Nephron (organoid): ENCODE measurements at regions not wholly inside any gene's neighbourhood (a gene's known extent, or its start where the extent isn't known, plus 50 kb on each side); places are given as distances from the start of the nearest gene placed in this dataset.
"Not testable (repeated sequence)": the region's sequence is repeated elsewhere in the genome, so short reads cannot be mapped to it uniquely, and the experiment has no call there.

ENCODE experiments used
- H3K27ac Mint-ChIP-seq, 3 experiments: 2 replicates each; pipeline ENCODE4 v1.8.0; 2020; ENCODE audit warnings: mixed read lengths in 3 of 3, mild to moderate bottlenecking in 2 of 3, moderate library complexity in 1 of 3
- H3K27me3 Mint-ChIP-seq: 2 replicates; pipeline ENCODE4 v1.8.0; 2021; ENCODE audit warnings: low read depth, mild to moderate bottlenecking, moderate library complexity, mixed read lengths
- H3K36me3 Mint-ChIP-seq: 2 replicates; pipeline ENCODE4 v1.8.0; 2020; ENCODE audit warnings: low read depth, mixed read lengths
- H3K4me1 Mint-ChIP-seq: 2 replicates; pipeline ENCODE4 v1.8.0; 2020; ENCODE audit warnings: mixed read lengths
- H3K4me3 Mint-ChIP-seq, 3 experiments: 2 replicates each; pipeline ENCODE4 v1.8.0; 2020; ENCODE audit warnings: mild to moderate bottlenecking in 3 of 3, mixed read lengths in 3 of 3, moderate library complexity in 2 of 3
- H3K9me3 Mint-ChIP-seq: 2 replicates; pipeline ENCODE4 v1.8.0; 2020; ENCODE audit warnings: mixed read lengths
- CTCF ChIP-seq, 3 experiments: fragments of 200-600 bp; sonication (generic); IDR thresholded peaks; one replicate each; pipeline ENCODE4 v1.5.0; 2021; ENCODE audit warnings: antibody characterized with exemption in 3 of 3; ENCODE audit not compliant: unreplicated experiment in 3 of 3

DNA sequence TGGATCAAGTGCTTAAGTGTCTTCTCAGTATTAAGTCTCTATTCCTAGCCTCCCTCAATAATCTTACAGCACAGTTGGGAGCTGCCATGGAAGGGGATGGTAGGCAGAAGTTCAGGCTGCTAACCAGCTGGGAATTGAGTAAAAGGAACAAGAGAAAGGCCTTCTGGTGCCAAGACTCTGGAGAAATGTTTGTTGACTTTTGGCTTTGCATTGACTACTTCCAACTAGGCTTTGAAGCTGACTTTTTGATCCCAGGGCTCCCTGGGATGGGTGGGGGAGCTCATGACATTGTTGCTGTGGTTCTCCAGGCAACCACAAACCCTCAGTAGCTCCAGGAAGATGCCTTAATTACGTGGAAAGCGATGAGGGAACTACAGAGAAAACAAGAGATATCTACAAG, 85.2 kb upstream of the HTR4 start:
- H3K9me3 Mint-ChIP-seq: peaks cover 4% of the 10 kb centered on the region
- no peak for TF ChIP-seq CTCF (IDR thresholded peaks at IDR 0.05; ENCODE audit: unreplicated experiment in 3 of 3)
- H3K27ac Mint-ChIP-seq: no peak overlapping the region
- peaks cover 25% of the 10 kb centered on the region for H3K27me3 Mint-ChIP-seq
- H3K4me3 Mint-ChIP-seq: no peak overlapping the region
- peaks cover 14% of the 10 kb centered on the region for H3K4me1 Mint-ChIP-seq
- H3K36me3 Mint-ChIP-seq: no peaks in the 10 kb centered on the region

DNA sequence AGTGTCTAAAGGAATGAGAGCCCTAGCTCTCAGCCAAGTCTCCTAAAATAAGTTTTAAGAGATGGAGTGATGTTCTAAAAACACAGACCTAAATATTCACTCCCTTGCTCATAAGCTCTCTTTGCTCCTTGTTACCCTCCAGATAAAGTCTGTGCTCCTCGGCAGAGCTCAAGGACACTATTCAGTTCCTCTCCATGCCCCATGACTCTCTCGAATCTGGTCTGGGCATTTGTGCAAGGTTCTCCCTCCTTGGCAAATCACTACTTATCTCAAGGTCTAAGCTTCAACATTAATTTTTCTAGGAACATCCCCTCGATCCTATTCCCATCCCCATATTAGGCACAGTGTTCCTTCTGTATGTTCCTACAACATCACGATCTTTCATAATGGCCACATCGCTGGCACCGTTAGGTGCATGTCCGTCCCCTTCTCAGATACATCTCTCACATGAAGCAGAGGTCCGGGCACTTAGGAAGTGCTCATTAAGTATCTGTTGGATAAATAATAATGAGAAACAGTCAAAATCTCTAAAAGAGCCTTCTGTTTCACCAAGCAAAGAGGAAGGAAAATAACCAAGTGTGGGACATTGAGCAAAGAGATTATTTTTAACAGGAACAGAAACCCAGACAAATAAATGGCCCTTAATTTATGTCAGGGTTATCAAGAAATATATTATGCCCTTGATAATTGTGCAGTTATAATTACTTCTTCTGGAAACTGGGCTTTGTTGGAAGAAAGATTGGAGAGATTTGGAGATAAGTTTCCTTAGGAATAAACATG, 85.9 kb upstream of the HTR4 start:
- H3K4me3 Mint-ChIP-seq: no peak overlapping the region
- H3K27ac Mint-ChIP-seq: no peak overlapping the region
- H3K27me3 Mint-ChIP-seq: peaks cover 25% of the 10 kb centered on the region
- no peak for TF ChIP-seq CTCF (IDR thresholded peaks at IDR 0.05; ENCODE audit: unreplicated experiment in 3 of 3)
- H3K9me3 Mint-ChIP-seq: peaks cover 4% of the 10 kb centered on the region
- peaks cover 14% of the 10 kb centered on the region for H3K4me1 Mint-ChIP-seq
- no peaks in the 10 kb centered on the region for H3K36me3 Mint-ChIP-seq

- H3K27ac Mint-ChIP-seq: peak overlapping the region in 1 of 3 experiments; percentile 26
- peaks cover 25% of the 10 kb centered on the region for H3K27me3 Mint-ChIP-seq
- peak; percentile 62 to 81 (median 66) for TF ChIP-seq CTCF (IDR thresholded peaks at IDR 0.05; ENCODE audit: unreplicated experiment in 3 of 3)
- H3K9me3 Mint-ChIP-seq: peaks cover 4% of the 10 kb centered on the region
- peaks cover 14% of the 10 kb centered on the region for H3K4me1 Mint-ChIP-seq
- no peaks in the 10 kb centered on the region for H3K36me3 Mint-ChIP-seq
- H3K4me3 Mint-ChIP-seq: no peak overlapping the region
Measured at GRCh38 chr5:148740966-148741742, 85.3 kb upstream of the ADRB2 start.

DNA sequence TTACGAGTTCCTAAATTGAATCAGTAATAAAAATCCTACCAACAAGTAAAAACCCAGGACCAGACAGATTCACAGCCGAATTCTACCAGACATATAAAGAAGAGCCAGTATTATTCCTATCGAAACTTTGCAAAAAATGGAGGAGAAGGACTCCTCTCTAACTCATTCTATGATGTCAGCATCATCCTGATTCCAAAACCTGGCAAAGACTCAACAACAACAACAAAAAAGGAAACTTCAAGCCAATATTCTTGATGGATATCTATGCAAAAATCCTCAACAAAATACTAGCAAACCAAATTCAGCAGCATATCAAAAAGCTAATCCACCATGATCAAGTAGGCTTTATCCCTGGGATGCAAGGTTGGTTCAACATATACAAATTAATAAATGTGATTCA, 84.6 kb upstream of the ADRB2 start:
- H3K4me3 Mint-ChIP-seq, H3K36me3 Mint-ChIP-seq, H3K9me3 Mint-ChIP-seq: not testable (repeated sequence)
- H3K27ac Mint-ChIP-seq: peak overlapping the region in 1 of 3 experiments; percentile 26
- peaks cover 16% of the 10 kb centered on the region for H3K4me1 Mint-ChIP-seq
- peaks cover 21% of the 10 kb centered on the region for H3K27me3 Mint-ChIP-seq

GRCh38 chr5:148744380-148744779, 82.0 kb upstream of the ADRB2 start:
- not testable (repeated sequence) for H3K9me3 Mint-ChIP-seq, H3K4me3 Mint-ChIP-seq, H3K27ac Mint-ChIP-seq, H3K36me3 Mint-ChIP-seq
- H3K4me1 Mint-ChIP-seq: peaks cover 18% of the 10 kb centered on the region
- H3K27me3 Mint-ChIP-seq: peaks cover 23% of the 10 kb centered on the region

- Mint-ChIP-seq H3K4me1 (peaks cover 8% of the 10 kb centered on the region), H3K4me3 (no peak overlapping the region), H3K27me3 (peaks cover 3% of the 10 kb centered on the region), H3K36me3 (no peaks in the 10 kb centered on the region), H3K27ac (no peak overlapping the region), H3K9me3 (no peaks in the 10 kb centered on the region)
- TF ChIP-seq CTCF (IDR thresholded peaks at IDR 0.05; ENCODE audit: unreplicated experiment in 3 of 3): no peak
Measured at GRCh38 chr5:148746826-148747535, 79.4 kb upstream of the ADRB2 start.
